WTC11 (cell line): ENCODE measurements at regions not wholly inside any gene's neighbourhood (a gene's known extent, or its start where the extent isn't known, plus 50 kb on each side); places are given as distances from the start of the nearest gene placed in this dataset.

ENCODE experiments used
- ATAC-seq: fragments of 200-7000 bp; cut with Tn5 transposase; 2 replicates; pipeline ENCODE4 v1.10.0; 2021; ENCODE audit warnings: mild to moderate bottlenecking, moderate library complexity
- CTCF ChIA-PET: fragments of 300-600 bp; sonication (Branson Sonifier 250); formaldehyde crosslinking; loops from one replicate; lab custom pipeline; 2021; ENCODE audit warnings: antibody characterized with exemption; lab: Charles Lee
- POLR2A ChIA-PET: fragments of 350-600 bp; sonication (Branson Sonifier 250); formaldehyde crosslinking; loops from one replicate; lab custom pipeline; 2021; ENCODE audit warnings: antibody characterized with exemption; lab: Charles Lee
- DNase-seq: peaks from one replicate; pipeline ENCODE4 v3.0.0; 2021; ENCODE audit warnings: low spot score
- H3K27ac Mint-ChIP-seq: 2 replicates; pipeline ENCODE4 v1.8.0; 2021; ENCODE audit warnings: mixed read lengths
- H3K27me3 Mint-ChIP-seq: 2 replicates; pipeline ENCODE4 v1.8.0; 2021; ENCODE audit warnings: low read depth, mild to moderate bottlenecking, moderate library complexity, mixed read lengths
- H3K36me3 Mint-ChIP-seq: 2 replicates; pipeline ENCODE4 v1.8.0; 2021; ENCODE audit warnings: mixed read lengths
- H3K4me1 Mint-ChIP-seq: 2 replicates; pipeline ENCODE4 v1.8.0; 2022; ENCODE audit warnings: mixed read lengths
- H3K4me3 Mint-ChIP-seq: 2 replicates; pipeline ENCODE4 v1.8.0; 2021; ENCODE audit warnings: mild to moderate bottlenecking, moderate library complexity, mixed read lengths
- H3K9me3 Mint-ChIP-seq: 2 replicates; pipeline ENCODE4 v1.8.0; 2021; ENCODE audit warnings: mixed read lengths
- CREB1 ChIP-seq: sonication (generic); formaldehyde crosslinking; IDR thresholded peaks from 2 replicates; pipeline ENCODE4 v1.8.0; 2023; ENCODE audit warnings: mild to moderate bottlenecking, missing genetic modification reagents
- NFE2L1 ChIP-seq: sonication (generic); formaldehyde crosslinking; IDR thresholded peaks from 2 replicates; pipeline ENCODE4 v1.8.1; 2023; ENCODE audit warnings: missing genetic modification reagents
- NR3C1 ChIP-seq: sonication (generic); formaldehyde crosslinking; conservative IDR thresholded peaks from 2 replicates; pipeline ENCODE4 v1.8.1; 2023; ENCODE audit warnings: low read depth, mild to moderate bottlenecking, missing genetic modification reagents
- PRDM15 ChIP-seq: sonication (generic); formaldehyde crosslinking; IDR thresholded peaks from 2 replicates; pipeline ENCODE4 v1.8.0; 2022; ENCODE audit warnings: missing genetic modification reagents
- STAT6 ChIP-seq: sonication (generic); formaldehyde crosslinking; conservative IDR thresholded peaks from 2 replicates; pipeline ENCODE4 v1.8.1; 2023; ENCODE audit warnings: mild to moderate bottlenecking, low read depth, missing genetic modification reagents, moderate library complexity
- TEAD1 ChIP-seq: sonication (generic); formaldehyde crosslinking; IDR thresholded peaks from 2 replicates; pipeline ENCODE4 v1.8.0; 2022; ENCODE audit warnings: mild to moderate bottlenecking, missing genetic modification reagents
- TP53 ChIP-seq: sonication (generic); formaldehyde crosslinking; IDR thresholded peaks from 2 replicates; pipeline ENCODE4 v1.8.1; 2023; ENCODE audit warnings: mild to moderate bottlenecking, missing genetic modification reagents
- ZBTB21 ChIP-seq: sonication (generic); formaldehyde crosslinking; IDR thresholded peaks from 2 replicates; pipeline ENCODE4 v1.8.1; 2023; ENCODE audit warnings: mild to moderate bottlenecking, missing genetic modification reagents, borderline replicate concordance
- ZBTB43 ChIP-seq: sonication (generic); formaldehyde crosslinking; IDR thresholded peaks from 2 replicates; pipeline ENCODE4 v1.8.1; 2023; ENCODE audit warnings: mild to moderate bottlenecking, missing genetic modification reagents
- ZNF512 ChIP-seq: sonication (generic); formaldehyde crosslinking; IDR thresholded peaks from 2 replicates; pipeline ENCODE4 v1.8.1; 2022; ENCODE audit warnings: missing genetic modification reagents, borderline replicate concordance
- TF ChIP-seq, protein P1 (sequence below): fragments of 250-450 bp; sonication (Bioruptor Pico); IDR thresholded peaks from 2 replicates; pipeline ENCODE4 v1.9.0; 2021; ENCODE audit warnings: moderate library complexity, mild to moderate bottlenecking, inconsistent platforms, borderline replicate concordance
- TF ChIP-seq, protein P2 (sequence below): fragments of 250-450 bp; sonication (Bioruptor Pico); IDR thresholded peaks from 2 replicates; pipeline ENCODE4 v1.9.0; 2021; ENCODE audit warnings: mild to moderate bottlenecking
- TF ChIP-seq, protein P3 (sequence below): fragments of 250-450 bp; sonication (Bioruptor Pico); IDR thresholded peaks from 2 replicates; pipeline ENCODE4 v1.9.0; 2021; ENCODE audit warnings: mild to moderate bottlenecking, borderline replicate concordance

DNA sequence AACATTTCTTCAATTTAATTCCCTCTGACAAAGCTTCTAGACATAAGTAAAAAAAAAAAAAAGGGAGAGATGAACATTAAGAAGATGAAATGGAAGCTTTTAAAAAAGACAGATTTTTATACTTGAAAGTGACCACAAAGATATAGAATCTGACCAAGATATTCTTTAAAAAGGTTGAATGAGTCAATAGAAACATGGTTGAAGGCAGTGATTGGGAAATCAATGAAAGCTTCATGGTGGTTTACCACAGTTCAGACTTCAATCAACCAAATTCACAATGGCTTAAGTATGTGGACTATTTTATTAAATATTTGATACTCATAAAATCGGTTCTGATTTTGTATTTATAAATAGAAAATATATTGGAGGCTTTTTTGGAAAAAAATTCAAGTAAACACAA is 248.4 kb upstream of the HSF2 start (continued):
- TF ChIP-seq PRDM15 (CRISPR knock-in tag), result no peak

GRCh38 chr6:122151763-122152162 is 247.7 kb upstream of the HSF2 start:
- DNase-seq (no peak), ATAC-seq (no peak)
- Mint-ChIP-seq H3K9me3 (peaks cover 10% of the 10 kb centered on the region), H3K27me3 (no peaks in the 10 kb centered on the region), H3K36me3 (no peaks in the 10 kb centered on the region), H3K27ac (no peak overlapping the region), H3K4me3 (no peak overlapping the region), H3K4me1 (peaks cover 24% of the 10 kb centered on the region)
- ChIA-PET CTCF (no interaction called here), POLR2A (no interaction called here)
- TF ChIP-seq ZBTB21 (CRISPR knock-in tag) (no peak), STAT6 (no peak), NFE2L1 (CRISPR knock-in tag) (no peak), ZBTB43 (CRISPR knock-in tag) (no peak), CREB1 (CRISPR knock-in tag) (no peak)

DNA sequence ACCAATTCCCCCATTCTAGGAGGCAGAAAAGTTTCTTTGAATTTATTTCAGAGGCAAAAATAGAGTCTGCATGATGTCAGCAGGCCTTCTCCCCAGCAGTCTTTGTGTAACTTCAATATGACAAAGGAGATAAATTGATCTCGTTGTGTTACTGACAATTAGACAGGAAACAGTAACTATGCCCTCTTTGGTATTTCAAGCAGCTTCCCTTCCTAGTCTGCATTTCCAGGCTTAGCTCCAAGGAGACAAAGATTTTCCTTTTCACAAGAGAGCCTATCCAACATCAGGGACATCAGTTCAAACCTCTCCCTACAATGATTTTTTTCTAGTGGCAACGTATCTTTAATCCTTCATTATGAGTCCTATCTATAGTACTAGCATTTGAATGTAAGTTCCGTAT is 245.9 kb upstream of the HSF2 start:
- TF ChIP-seq, protein P1, sequence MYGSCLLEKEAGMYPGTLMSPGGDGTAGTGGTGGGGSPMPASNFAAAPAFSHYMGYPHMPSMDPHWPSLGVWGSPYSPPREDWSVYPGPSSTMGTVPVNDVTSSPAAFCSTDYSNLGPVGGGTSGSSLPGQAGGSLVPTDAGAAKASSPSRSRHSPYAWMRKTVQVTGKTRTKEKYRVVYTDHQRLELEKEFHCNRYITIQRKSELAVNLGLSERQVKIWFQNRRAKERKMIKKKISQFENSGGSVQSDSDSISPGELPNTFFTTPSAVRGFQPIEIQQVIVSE, result no peak
- TF ChIP-seq TP53 (no peak), TEAD1 (CRISPR knock-in tag) (0 out of 2 replicates have a peak, but pooled peaks have one; percentile 21)
- CTCF ChIA-PET, result no interaction called here
- no peaks in the 10 kb centered on the region for H3K27me3 Mint-ChIP-seq
- H3K4me1 Mint-ChIP-seq, result peaks cover 24% of the 10 kb centered on the region
- peak; percentile 78 for ATAC-seq
- peaks cover 10% of the 10 kb centered on the region for H3K9me3 Mint-ChIP-seq
- peak overlapping the region; percentile 53 for H3K27ac Mint-ChIP-seq
- POLR2A ChIA-PET, result no interaction called here
- no peak for DNase-seq
- no peaks in the 10 kb centered on the region for H3K36me3 Mint-ChIP-seq
- H3K4me3 Mint-ChIP-seq, result no peak overlapping the region

- Mint-ChIP-seq H3K9me3 (peaks cover 10% of the 10 kb centered on the region), H3K27ac (peak overlapping the region; percentile 37; the same call in 1 of the 2 replicates), H3K27me3 (no peaks in the 10 kb centered on the region), H3K4me3 (no peak overlapping the region), H3K4me1 (peaks cover 24% of the 10 kb centered on the region), H3K36me3 (no peaks in the 10 kb centered on the region)
- POLR2A ChIA-PET, result no interaction called here
- DNase-seq (no peak), ATAC-seq (no peak)
- CTCF ChIA-PET, result no interaction called here
- TF ChIP-seq ZNF512 (CRISPR knock-in tag) (no peak), NR3C1 (CRISPR knock-in tag) (no peak)
- TF ChIP-seq, protein P2, sequence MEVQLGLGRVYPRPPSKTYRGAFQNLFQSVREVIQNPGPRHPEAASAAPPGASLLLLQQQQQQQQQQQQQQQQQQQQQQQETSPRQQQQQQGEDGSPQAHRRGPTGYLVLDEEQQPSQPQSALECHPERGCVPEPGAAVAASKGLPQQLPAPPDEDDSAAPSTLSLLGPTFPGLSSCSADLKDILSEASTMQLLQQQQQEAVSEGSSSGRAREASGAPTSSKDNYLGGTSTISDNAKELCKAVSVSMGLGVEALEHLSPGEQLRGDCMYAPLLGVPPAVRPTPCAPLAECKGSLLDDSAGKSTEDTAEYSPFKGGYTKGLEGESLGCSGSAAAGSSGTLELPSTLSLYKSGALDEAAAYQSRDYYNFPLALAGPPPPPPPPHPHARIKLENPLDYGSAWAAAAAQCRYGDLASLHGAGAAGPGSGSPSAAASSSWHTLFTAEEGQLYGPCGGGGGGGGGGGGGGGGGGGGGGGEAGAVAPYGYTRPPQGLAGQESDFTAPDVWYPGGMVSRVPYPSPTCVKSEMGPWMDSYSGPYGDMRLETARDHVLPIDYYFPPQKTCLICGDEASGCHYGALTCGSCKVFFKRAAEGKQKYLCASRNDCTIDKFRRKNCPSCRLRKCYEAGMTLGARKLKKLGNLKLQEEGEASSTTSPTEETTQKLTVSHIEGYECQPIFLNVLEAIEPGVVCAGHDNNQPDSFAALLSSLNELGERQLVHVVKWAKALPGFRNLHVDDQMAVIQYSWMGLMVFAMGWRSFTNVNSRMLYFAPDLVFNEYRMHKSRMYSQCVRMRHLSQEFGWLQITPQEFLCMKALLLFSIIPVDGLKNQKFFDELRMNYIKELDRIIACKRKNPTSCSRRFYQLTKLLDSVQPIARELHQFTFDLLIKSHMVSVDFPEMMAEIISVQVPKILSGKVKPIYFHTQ (CRISPR knock-in tag), result no peak
- TF ChIP-seq, protein P3, sequence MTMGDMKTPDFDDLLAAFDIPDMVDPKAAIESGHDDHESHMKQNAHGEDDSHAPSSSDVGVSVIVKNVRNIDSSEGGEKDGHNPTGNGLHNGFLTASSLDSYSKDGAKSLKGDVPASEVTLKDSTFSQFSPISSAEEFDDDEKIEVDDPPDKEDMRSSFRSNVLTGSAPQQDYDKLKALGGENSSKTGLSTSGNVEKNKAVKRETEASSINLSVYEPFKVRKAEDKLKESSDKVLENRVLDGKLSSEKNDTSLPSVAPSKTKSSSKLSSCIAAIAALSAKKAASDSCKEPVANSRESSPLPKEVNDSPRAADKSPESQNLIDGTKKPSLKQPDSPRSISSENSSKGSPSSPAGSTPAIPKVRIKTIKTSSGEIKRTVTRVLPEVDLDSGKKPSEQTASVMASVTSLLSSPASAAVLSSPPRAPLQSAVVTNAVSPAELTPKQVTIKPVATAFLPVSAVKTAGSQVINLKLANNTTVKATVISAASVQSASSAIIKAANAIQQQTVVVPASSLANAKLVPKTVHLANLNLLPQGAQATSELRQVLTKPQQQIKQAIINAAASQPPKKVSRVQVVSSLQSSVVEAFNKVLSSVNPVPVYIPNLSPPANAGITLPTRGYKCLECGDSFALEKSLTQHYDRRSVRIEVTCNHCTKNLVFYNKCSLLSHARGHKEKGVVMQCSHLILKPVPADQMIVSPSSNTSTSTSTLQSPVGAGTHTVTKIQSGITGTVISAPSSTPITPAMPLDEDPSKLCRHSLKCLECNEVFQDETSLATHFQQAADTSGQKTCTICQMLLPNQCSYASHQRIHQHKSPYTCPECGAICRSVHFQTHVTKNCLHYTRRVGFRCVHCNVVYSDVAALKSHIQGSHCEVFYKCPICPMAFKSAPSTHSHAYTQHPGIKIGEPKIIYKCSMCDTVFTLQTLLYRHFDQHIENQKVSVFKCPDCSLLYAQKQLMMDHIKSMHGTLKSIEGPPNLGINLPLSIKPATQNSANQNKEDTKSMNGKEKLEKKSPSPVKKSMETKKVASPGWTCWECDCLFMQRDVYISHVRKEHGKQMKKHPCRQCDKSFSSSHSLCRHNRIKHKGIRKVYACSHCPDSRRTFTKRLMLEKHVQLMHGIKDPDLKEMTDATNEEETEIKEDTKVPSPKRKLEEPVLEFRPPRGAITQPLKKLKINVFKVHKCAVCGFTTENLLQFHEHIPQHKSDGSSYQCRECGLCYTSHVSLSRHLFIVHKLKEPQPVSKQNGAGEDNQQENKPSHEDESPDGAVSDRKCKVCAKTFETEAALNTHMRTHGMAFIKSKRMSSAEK (CRISPR knock-in tag), result no peak
Measured at GRCh38 chr6:122154155-122154554, 245.3 kb upstream of the HSF2 start.
